OCI-LY1 (cell line): ENCODE measurements at regions not wholly inside any gene's neighbourhood (a gene's known extent, or its start where the extent isn't known, plus 50 kb on each side); places are given as distances from the start of the nearest gene placed in this dataset.

Experiments
- H2AFZ ChIP-seq: fragments of 200-600 bp; sonication (generic), shearing (Covaris generic); 2 replicates; pipeline ENCODE4 v1.6.0; 2014; ENCODE audit warnings: antibody characterized with exemption, mild to moderate bottlenecking, low read length
- H3F3A ChIP-seq: fragments of 200-600 bp; sonication (generic), shearing (Covaris generic); 2 replicates; pipeline ENCODE4 v1.6.0; 2014; ENCODE audit warnings: mild to moderate bottlenecking, antibody characterized with exemption, low read length, moderate library complexity; ENCODE audit not compliant: insufficient read depth
- H3K27ac ChIP-seq: fragments of 200-600 bp; sonication (generic); 2 replicates; pipeline ENCODE4 v1.5.1; 2014; ENCODE audit warnings: low read length, mixed run types, mild to moderate bottlenecking, low read depth; ENCODE audit not compliant: poor library complexity, severe bottlenecking
- H3K27me3 ChIP-seq: fragments of 200-600 bp; sonication (generic); 2 replicates; pipeline ENCODE4 v1.6.0; 2014; ENCODE audit warnings: antibody characterized with exemption, mild to moderate bottlenecking, low read length, moderate library complexity; ENCODE audit not compliant: insufficient read depth
- H3K36me3 ChIP-seq: fragments of 200-600 bp; sonication (generic); 2 replicates; pipeline ENCODE4 v1.6.1; 2014; ENCODE audit warnings: mild to moderate bottlenecking, antibody characterized with exemption, low read length, moderate library complexity, mixed read lengths; ENCODE audit not compliant: insufficient read depth
- H3K4me1 ChIP-seq: fragments of 200-600 bp; sonication (generic); 2 replicates; pipeline ENCODE4 v1.5.1; 2014; ENCODE audit warnings: mild to moderate bottlenecking, low read length, moderate library complexity; ENCODE audit not compliant: insufficient read depth, severe bottlenecking
- H3K4me2 ChIP-seq: fragments of 200-600 bp; sonication (generic), shearing (Covaris generic); 2 replicates; pipeline ENCODE4 v1.6.1; 2014; ENCODE audit warnings: low read length
- H3K4me3 ChIP-seq: fragments of 200-600 bp; sonication (generic); 2 replicates; pipeline ENCODE4 v1.5.1; 2014; ENCODE audit warnings: low read length, low read depth, mild to moderate bottlenecking, mixed read lengths; ENCODE audit not compliant: poor library complexity, severe bottlenecking
- H3K79me2 ChIP-seq: fragments of 200-600 bp; shearing (Covaris generic); 2 replicates; pipeline ENCODE4 v1.6.1; 2016; ENCODE audit warnings: mixed run types, low read length, mixed read lengths; ENCODE audit not compliant: insufficient read depth
- H3K9ac ChIP-seq: fragments of 200-600 bp; sonication (generic), shearing (Covaris generic); 2 replicates; pipeline ENCODE4 v1.6.1; 2014; ENCODE audit warnings: mild to moderate bottlenecking, low read length, mixed read lengths
- H3K9me2 ChIP-seq: fragments of 200-600 bp; sonication (generic), shearing (Covaris generic); 2 replicates; pipeline ENCODE4 v1.6.1; 2014; ENCODE audit warnings: low read depth, mild to moderate bottlenecking, low read length, mixed read lengths
- H3K9me3 ChIP-seq: fragments of 200-600 bp; shearing (Covaris generic); 2 replicates; pipeline ENCODE4 v1.6.1; 2014; ENCODE audit warnings: low read length, mixed read lengths
- H4K20me1 ChIP-seq: fragments of 200-600 bp; sonication (generic), shearing (Covaris generic); 2 replicates; pipeline ENCODE4 v1.6.0; 2016; ENCODE audit warnings: mild to moderate bottlenecking, low read length; ENCODE audit not compliant: insufficient read depth
- CTCF ChIP-seq: fragments of 200-600 bp; sonication (generic), shearing (Covaris generic); IDR thresholded peaks from 2 replicates; pipeline ENCODE4 v1.5.1; 2017; ENCODE audit warnings: mild to moderate bottlenecking, antibody characterized with exemption, low read length, moderate library complexity, mixed read lengths
- EZH2 ChIP-seq: fragments of 200-600 bp; sonication (generic), shearing (Covaris generic); IDR thresholded peaks from 2 replicates; pipeline ENCODE4 v1.8.0; 2017; ENCODE audit warnings: borderline replicate concordance, mixed run types, mild to moderate bottlenecking, antibody characterized with exemption, low read length, moderate library complexity, mixed read lengths

GRCh38 chr14:45868863-45869262, 615.9 kb upstream of the MIS18BP1 start:
- Histone ChIP-seq H3K4me1 (no peaks in the 10 kb centered on the region), H3K27me3 (no peaks in the 10 kb centered on the region), H3K27ac (no peak overlapping the region), H3K9me2 (no peaks in the 10 kb centered on the region), H2AFZ (no peak overlapping the region), H3K9me3 (no peaks in the 10 kb centered on the region), H3K36me3 (no peaks in the 10 kb centered on the region), H3K79me2 (no peaks in the 10 kb centered on the region), H3K4me2 (no peak overlapping the region), H3K4me3 (no peak overlapping the region), H3F3A (no peaks in the 10 kb centered on the region), H4K20me1 (no peaks in the 10 kb centered on the region), H3K9ac (no peak overlapping the region)
- TF ChIP-seq CTCF = no peak
- no peak for TF ChIP-seq EZH2

- H3K4me2 ChIP-seq = no peak overlapping the region
- H3K9me2 ChIP-seq = no peaks in the 10 kb centered on the region
- H3K27ac ChIP-seq = no peak overlapping the region
- no peaks in the 10 kb centered on the region for H3K36me3 ChIP-seq
- H3K27me3 ChIP-seq = no peaks in the 10 kb centered on the region
- no peaks in the 10 kb centered on the region for H3K79me2 ChIP-seq
- no peaks in the 10 kb centered on the region for H3K4me1 ChIP-seq
- H4K20me1 ChIP-seq = no peaks in the 10 kb centered on the region
- H2AFZ ChIP-seq = no peak overlapping the region
- no peak overlapping the region for H3K4me3 ChIP-seq
- TF ChIP-seq EZH2 (no peak), CTCF (no peak)
- H3F3A ChIP-seq = no peaks in the 10 kb centered on the region
- no peak overlapping the region for H3K9ac ChIP-seq
- no peaks in the 10 kb centered on the region for H3K9me3 ChIP-seq
Observed at GRCh38 chr14:45868377-45868776, 615.4 kb upstream of the MIS18BP1 start.

GRCh38 chr14:45867046-45867894, 614.3 kb upstream of the MIS18BP1 start:
- no peak overlapping the region for H3K9ac ChIP-seq
- no peak overlapping the region for H3K4me3 ChIP-seq
- no peak overlapping the region for H3K4me2 ChIP-seq
- TF ChIP-seq EZH2 = no peak
- TF ChIP-seq CTCF = no peak
- no peaks in the 10 kb centered on the region for H3F3A ChIP-seq
- no peaks in the 10 kb centered on the region for H3K4me1 ChIP-seq
- no peaks in the 10 kb centered on the region for H3K79me2 ChIP-seq
- H4K20me1 ChIP-seq = no peaks in the 10 kb centered on the region
- H3K27ac ChIP-seq = no peak overlapping the region
- H3K9me2 ChIP-seq = no peaks in the 10 kb centered on the region
- no peaks in the 10 kb centered on the region for H3K9me3 ChIP-seq
- no peak overlapping the region for H2AFZ ChIP-seq
- no peaks in the 10 kb centered on the region for H3K36me3 ChIP-seq
- H3K27me3 ChIP-seq = no peaks in the 10 kb centered on the region
